HG03342 (cell line): ENCODE measurements at regions not wholly inside any gene's neighbourhood (a gene's known extent, or its start where the extent isn't known, plus 50 kb on each side); places are given as distances from the start of the nearest gene placed in this dataset.

Experiments used
- ATAC-seq: cut with Tn5 transposase; IDR thresholded peaks from one replicate; pipeline ENCODE4 v1.9.1; 2021; ENCODE audit warnings: mild to moderate bottlenecking, moderate library complexity; ENCODE audit not compliant: unreplicated experiment

DNA sequence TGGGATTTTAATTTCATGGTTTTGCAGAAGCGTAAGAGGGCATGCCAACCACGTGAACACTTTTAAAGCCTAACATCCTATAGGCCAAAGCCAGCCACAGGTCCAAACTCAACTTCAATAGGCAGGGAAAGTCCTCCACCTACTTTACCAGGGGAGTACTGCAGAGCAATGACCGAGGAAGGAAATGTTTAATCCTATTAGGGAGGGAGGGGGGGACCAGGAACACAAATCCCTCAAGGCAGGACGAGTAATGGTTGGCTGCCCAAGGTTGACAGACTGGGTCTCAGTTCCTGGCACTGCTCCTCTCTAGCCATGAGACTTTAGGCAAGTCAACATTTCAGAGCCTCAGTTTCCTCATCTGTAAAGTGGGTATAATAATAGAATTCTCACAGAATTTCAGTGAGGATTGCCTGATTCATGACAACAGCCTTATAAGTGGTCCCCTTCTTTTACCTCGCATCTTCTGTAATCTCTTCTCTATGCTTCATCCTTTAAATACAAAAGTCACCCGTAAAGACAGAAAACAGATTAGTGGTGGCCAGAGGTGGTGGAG lies 315.8 kb downstream of the HAPSTR1 start:
- ATAC-seq, result no peak

DNA sequence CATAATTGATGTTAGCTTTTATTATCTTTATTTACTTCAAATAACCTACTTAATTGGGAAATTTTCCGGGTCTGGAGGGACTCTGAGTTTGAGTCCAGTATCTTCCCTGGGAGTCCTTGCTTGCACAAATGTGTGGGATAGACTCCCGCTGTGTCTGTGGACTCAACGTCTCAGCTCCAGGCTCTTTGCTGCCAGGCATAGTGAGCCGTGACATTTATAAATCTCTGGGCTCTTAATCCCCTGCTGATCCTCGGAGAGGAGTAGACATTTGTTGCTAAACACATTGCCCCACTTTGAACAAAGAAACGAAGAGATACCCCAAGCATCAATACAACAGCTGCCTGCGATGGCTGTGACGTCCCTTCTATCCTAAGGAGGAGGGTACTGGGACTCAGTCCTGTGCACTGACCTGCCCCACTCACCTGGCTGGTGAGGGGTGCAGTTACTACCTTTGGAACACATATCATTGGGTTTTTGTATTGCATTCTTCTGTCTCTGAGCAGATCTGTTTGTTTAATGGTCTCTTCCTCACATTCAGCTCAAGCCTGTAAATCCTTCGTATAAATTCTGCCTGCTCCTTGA lies 316.9 kb downstream of the HAPSTR1 start:
- ATAC-seq, result no peak

- no peak for ATAC-seq
These were observed 318.4 kb downstream of the HAPSTR1 start for GRCh38 chr16:9409560-9410493.

DNA sequence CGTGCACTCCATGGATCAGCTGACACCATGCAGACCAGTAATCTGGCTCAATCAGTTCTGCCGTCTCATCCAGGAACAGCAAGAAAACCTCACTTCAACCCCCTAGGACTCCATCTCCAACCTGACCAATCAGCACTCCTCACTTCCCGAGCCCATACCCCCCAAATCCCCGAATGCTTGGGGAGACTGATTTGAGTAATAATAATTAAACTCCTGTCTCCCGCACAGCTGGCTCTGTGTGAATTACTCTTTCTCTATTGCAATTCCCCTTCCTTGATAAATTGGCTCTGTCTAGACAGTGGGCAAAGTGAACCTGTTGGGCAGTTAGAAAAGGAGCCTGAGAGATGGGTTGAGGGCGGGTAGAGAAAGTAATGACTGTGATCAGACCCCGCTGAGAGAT lies 320.0 kb downstream of the HAPSTR1 start:
- ATAC-seq, result no peak

GRCh38 chr16:9412031-9412914 lies 320.8 kb downstream of the HAPSTR1 start:
- no peak for ATAC-seq

- no peak for ATAC-seq
These were observed 321.4 kb downstream of the HAPSTR1 start for GRCh38 chr16:9412915-9413264.

GRCh38 chr16:9415545-9415944 lies 324.1 kb downstream of the HAPSTR1 start:
- ATAC-seq, result no peak

DNA sequence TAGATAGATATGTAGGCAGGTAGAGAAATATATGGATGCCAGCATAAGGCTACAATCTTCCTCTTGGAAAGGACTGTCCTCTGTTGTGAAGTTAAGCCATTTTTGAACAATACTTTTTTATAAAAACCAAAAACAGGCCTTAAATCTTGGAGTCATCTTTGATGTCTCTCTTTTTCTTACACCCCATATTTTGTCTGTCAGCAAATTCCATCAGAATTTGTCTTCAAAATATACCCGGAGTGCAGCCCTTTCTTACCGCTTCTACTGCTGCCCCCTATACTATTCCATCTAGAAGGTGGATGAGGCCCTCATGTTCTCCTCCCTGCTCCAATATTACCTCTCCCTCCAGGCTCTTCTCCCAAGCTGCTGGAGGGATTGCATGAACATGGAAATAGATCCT lies 326.5 kb downstream of the HAPSTR1 start:
- ATAC-seq, result no peak

DNA sequence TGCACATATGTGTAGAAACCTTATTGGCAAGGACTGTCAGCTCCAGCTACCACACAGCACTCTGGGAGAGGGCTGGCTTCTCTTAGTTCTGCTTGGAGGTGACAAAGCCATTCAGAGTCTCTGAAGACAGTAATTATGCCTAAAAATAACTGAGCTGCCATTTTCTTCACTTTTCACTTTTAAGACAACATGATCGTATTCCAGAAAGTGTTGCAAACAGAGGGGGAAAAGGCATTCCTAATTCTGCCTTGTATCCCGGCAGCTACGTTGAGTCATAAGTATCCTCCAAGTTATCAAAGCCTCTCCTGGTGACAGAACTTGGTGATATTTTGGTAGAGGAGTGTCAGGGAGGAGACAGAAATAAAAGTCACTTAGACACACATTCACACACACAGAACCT lies 327.7 kb downstream of the HAPSTR1 start:
- ATAC-seq, result no peak

DNA sequence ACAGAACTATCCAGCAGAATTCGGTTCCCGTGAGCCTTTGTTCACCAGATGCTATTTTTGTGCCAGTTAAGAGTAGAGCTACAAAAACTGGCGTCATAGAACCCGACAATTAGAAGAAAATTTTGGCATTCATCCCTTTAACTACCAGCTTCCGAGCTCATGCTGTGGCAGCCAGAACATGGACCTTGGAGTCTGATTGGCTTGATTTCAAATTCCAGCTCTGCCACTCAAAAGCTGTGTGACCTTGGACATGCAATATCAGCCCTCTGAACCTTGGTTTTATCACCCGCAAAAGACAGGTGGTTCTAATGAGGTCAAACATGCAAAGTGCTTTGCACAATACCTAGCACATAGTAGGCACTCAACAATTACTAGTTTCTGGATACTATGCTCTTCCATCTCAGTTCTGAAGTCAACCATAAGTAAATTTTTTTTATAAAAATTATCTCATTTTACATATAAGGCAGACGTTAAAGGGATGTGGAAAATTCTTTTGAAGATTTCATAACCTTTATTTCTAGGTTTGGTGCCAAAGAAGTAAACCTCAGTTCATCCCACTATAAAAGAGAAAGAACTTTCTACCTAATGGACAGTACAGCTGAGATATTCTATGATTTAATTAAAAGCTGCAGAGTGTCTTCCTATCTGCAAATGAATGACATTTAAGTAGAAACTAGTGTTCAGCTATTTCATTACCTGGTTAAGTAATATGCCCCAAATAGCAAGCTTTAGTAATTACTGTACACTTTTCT lies 331.5 kb downstream of the HAPSTR1 start:
- no peak for ATAC-seq

GRCh38 chr16:9425236-9425635 lies 333.8 kb downstream of the HAPSTR1 start:
- no peak for ATAC-seq

GRCh38 chr16:9428355-9429005 lies 337.0 kb downstream of the HAPSTR1 start:
- ATAC-seq, result no peak

- ATAC-seq, result no peak
These were observed 338.3 kb downstream of the HAPSTR1 start for GRCh38 chr16:9429646-9430330.

DNA sequence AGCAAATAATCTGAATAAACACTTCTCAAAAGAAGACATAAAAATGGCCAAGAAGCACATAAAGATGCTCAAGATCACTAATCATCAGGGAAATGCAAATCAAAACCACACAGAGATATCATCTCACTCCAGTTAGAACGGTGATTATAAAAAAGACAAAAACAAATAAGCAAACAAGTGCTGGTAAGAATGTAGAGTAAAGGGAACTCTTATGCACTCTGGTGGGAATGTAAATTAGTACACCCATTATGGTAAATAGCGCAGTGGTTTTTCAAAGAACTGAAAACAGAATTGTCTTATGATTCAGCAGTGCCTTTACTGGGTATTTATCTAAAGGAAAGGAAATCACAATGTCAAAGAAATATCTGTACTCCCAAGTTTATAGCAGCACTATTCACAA lies 343.2 kb downstream of the HAPSTR1 start:
- ATAC-seq, result no peak

DNA sequence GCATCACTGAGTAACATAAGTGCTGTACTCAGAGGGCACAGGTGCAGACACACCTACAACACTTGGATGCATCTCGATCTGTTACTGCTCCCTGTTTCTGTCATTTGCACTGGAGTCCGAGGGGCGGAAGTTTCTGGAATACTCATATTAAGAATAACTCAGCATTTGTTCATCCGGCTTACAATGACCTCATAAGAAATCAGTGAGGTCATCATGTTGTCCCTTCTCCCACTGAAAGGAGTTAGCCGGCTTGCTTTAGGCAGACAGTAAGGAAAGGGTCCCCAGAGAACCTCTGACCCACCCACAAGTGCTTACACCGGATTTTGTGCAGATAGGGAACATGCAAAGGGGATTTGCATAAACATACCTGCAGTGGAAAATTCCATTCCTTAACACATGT lies 344.7 kb downstream of the HAPSTR1 start:
- no peak for ATAC-seq

DNA sequence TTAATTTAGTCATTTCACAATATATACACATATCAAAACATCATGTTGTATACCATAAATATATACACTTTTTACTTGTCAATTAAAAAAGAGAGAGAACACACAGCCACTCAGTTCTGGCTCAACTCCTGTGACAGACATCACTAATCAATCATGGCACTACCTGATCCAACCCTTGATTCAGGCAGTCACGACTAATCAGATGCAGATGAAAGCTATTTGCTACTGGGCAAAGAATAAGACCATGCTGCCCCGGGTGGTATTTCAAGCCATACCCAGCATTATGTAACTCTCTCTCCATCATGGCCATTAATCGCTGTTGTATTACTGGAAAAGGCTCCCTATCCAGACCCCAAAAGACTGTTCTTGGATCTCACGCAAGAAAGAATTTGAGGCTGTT lies 345.7 kb downstream of the HAPSTR1 start:
- ATAC-seq, result no peak

DNA sequence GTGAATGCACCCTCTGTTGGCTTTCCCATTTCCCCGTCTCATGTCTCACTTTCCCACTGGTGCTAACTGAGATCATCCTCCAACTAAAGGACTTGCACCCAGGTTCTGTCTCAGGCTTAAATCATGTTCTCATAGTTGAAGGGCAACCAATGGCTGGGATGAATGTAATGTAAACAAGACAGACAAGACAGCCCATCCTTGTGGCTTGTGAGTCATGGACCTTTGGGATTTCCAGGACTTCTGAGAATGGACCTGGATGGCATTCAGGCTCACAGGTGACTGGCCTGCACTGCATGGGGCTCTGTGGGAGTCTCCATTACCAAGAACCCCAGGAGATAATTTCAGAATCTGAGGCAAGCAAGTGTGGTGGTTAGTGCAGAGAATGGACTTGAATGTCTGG lies 347.5 kb downstream of the HAPSTR1 start:
- no peak for ATAC-seq

DNA sequence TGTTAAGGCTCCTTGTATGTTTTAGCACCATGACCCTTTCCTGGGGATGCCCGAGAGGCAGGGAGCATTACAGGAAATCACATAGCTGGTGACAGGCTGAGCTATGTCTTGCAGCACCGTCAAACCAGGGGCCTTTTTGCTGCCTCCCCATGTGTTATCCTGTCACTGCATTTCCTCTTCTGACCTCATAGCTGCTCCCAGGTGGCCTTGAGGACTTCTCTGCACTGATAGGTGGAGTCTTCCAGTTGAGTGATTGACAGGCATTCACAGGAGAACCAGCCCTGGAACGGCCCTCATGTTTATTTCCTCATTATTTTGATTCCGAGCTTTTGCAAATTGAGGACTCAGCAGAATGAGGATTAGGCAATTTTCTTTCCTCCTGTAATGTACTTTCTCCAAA lies 349.6 kb downstream of the HAPSTR1 start:
- no peak for ATAC-seq

DNA sequence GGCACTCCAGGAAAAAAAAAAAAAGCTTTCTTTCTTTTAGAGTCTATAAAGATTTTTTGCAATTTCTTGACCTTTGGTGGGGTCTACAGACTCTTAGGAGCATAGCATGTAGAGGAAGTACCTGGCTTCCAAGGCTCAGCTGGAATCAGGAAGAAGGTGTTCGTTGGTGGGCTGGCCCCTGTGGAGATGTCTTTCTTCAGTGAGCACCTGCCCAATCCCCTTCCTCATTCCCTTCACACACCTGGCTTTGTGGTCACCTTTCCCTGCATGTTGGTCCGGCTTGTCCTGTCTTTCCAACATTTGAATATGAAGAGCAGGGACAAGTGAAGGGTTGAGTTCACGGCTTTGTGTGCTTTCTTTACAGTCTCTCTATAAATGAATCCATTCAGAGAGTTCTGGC lies 352.4 kb downstream of the HAPSTR1 start:
- no peak for ATAC-seq
